Stimulated activated CD4-positive, alpha-beta T cell treated with anti-CD3 and anti-CD28 coated beads, Interleukin-4, amount 100 ng/mL, for 4 hours (primary cell): ENCODE measurements at regions not wholly inside any gene's neighbourhood (a gene's known extent, or its start where the extent isn't known, plus 50 kb on each side); places are given as distances from the start of the nearest gene placed in this dataset.
"Not testable (repeated sequence)": the region's sequence is repeated elsewhere in the genome, so short reads cannot be mapped to it uniquely, and the experiment has no call there.

Experiments
- DNase-seq, 2 experiments: peaks; one replicate each; pipeline ENCODE4 v3.0.0-alpha.2; 2020

GRCh38 chr5:175344331-175345195, 99.4 kb downstream of the DRD1 start:
- no peak for DNase-seq

GRCh38 chr5:175343308-175343707, 100.7 kb downstream of the DRD1 start:
- no peak for DNase-seq

GRCh38 chr5:175340180-175340579, 103.8 kb downstream of the DRD1 start:
- DNase-seq = no peak

GRCh38 chr5:175337680-175338079, 106.3 kb downstream of the DRD1 start:
- no peak for DNase-seq

- DNase-seq = no peak
Measured at GRCh38 chr5:175336781-175337180, 107.2 kb downstream of the DRD1 start.

GRCh38 chr5:175335691-175336090, 108.3 kb downstream of the DRD1 start:
- DNase-seq = no peak

- DNase-seq = not testable (repeated sequence)
Measured at GRCh38 chr5:175331173-175332036, 112.6 kb downstream of the DRD1 start.

GRCh38 chr5:175329976-175330375, 114.0 kb downstream of the DRD1 start:
- DNase-seq = no peak

GRCh38 chr5:175328687-175329086, 115.3 kb downstream of the DRD1 start:
- no peak for DNase-seq

- no peak for DNase-seq
Measured at GRCh38 chr5:175328176-175328575, 115.8 kb downstream of the DRD1 start.

GRCh38 chr5:175325681-175326080, 118.3 kb downstream of the DRD1 start:
- no peak for DNase-seq

- DNase-seq = no peak
Measured at GRCh38 chr5:175321927-175322532, 122.0 kb downstream of the DRD1 start.

GRCh38 chr5:175319199-175319598, 124.8 kb downstream of the DRD1 start:
- DNase-seq = no peak

GRCh38 chr5:175317872-175318271, 126.1 kb downstream of the DRD1 start:
- DNase-seq = no peak

GRCh38 chr5:175309218-175309810, 134.7 kb downstream of the DRD1 start:
- no peak for DNase-seq

- no peak for DNase-seq
Measured at GRCh38 chr5:175308701-175309100, 135.3 kb downstream of the DRD1 start.

- DNase-seq = no peak
Measured at GRCh38 chr5:175306381-175306780, 137.6 kb downstream of the DRD1 start.

- no peak for DNase-seq
Measured at GRCh38 chr5:175305251-175305650, 138.7 kb downstream of the DRD1 start.

GRCh38 chr5:175290379-175290778, 153.6 kb downstream of the DRD1 start:
- no peak for DNase-seq

GRCh38 chr5:175288048-175288621, 155.8 kb downstream of the DRD1 start:
- no peak for DNase-seq

GRCh38 chr5:175286981-175287380, 157.0 kb downstream of the DRD1 start:
- DNase-seq = no peak

GRCh38 chr5:175285261-175285660, 158.7 kb downstream of the DRD1 start:
- no peak for DNase-seq

GRCh38 chr5:175284806-175285205, 159.2 kb downstream of the DRD1 start:
- DNase-seq = no peak
